ENCODE measurements at regions not wholly inside any gene's neighbourhood (a gene's known extent, or its start where the extent isn't known, plus 50 kb on each side); places are given as distances from the start of the nearest gene placed in this dataset.
"Not testable (repeated sequence)": the region's sequence is repeated elsewhere in the genome, so short reads cannot be mapped to it uniquely, and the experiment has no call there.

DNA sequence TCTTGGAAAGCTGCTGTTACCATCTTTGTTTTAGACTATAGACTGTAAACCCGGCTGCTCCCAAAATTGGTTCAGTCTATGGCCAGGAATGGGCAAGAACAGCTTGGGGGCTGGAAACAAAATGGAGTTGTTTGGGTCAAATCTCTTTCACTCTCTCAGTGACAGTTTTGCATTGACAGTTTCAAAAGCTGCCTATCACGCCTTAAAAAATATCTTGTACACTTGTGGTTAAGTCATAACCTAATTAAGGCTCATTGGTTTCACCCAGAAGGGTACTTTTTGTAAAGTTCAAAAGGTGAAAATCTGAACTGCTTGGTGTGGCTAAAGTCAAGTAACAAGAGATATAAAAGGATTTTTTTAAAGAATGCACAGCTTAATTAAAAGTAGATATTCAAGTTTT lies 76.1 kb upstream of the PRL start:
- no peak overlapping the region for H3K4me3 ChIP-seq (ENCODE audit: low read depth, low read length)
- no peak for DNase-seq (ENCODE audit: low read depth)
- TF ChIP-seq, protein P1, sequence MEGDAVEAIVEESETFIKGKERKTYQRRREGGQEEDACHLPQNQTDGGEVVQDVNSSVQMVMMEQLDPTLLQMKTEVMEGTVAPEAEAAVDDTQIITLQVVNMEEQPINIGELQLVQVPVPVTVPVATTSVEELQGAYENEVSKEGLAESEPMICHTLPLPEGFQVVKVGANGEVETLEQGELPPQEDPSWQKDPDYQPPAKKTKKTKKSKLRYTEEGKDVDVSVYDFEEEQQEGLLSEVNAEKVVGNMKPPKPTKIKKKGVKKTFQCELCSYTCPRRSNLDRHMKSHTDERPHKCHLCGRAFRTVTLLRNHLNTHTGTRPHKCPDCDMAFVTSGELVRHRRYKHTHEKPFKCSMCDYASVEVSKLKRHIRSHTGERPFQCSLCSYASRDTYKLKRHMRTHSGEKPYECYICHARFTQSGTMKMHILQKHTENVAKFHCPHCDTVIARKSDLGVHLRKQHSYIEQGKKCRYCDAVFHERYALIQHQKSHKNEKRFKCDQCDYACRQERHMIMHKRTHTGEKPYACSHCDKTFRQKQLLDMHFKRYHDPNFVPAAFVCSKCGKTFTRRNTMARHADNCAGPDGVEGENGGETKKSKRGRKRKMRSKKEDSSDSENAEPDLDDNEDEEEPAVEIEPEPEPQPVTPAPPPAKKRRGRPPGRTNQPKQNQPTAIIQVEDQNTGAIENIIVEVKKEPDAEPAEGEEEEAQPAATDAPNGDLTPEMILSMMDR (conservative IDR thresholded peaks at IDR 0.05; ENCODE audit: low read depth, low read length): no peak

DNA sequence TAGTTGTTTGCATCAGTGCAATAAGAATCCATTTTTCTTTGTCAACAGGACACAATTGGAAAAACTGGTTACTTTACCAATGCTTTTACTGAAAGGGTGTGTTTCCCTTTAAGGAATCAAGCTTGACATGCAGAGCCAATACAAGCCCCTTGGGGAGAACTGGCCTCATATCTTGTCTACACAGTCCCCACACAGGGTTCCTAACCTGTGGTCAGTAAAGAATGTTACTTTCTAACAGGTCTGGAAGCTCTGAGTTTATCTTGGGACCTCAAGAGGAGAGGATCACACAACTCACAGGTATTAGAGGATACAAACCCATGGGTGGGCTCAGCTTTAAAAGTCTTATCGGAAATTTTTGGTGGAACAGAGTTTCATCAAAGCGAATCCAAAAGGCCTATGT lies 78.1 kb upstream of the PRL start:
- not testable (repeated sequence) for H3K4me3 ChIP-seq (ENCODE audit: low read depth, low read length); DNase-seq (ENCODE audit: low read depth)

DNA sequence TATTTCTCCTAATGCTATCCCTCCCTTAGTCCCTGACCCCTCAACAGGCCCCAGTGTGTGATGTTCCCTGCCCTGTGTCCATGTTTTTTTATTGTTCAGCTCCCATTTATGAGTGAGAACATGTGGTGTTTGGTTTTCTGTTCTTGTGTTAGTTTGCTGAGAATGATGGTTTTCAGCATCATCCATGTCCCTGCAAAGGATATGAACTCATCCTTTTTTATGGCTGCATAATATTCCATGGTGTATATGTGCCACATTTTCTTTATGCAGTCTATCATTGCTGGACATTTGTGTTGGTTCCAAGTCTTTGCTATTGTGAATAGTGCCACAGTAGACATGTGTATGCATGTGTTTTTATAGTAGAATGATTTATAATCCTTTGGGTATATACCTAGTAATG lies 79.5 kb upstream of the PRL start:
- H3K4me3 ChIP-seq (ENCODE audit: low read depth, low read length); DNase-seq (ENCODE audit: low read depth): not testable (repeated sequence)

DNA sequence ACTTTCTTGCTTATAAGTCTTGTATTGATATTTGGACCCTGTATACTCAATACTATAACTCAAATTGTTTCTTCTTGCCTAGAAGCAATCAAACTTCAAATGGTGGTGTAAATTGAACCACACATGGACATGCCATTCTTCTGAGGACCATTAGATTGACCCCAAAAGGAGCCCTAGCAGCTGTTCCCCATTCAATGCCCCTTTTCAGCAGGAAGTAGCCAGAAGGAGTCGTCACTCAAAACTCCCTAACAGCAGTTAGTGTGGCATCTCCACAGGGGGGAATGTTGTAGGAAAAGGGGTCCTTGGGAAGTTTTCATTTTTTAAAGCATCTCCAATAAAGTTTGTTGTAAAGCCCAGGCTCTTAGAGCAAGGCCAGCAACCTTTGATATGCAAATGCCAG lies 81.7 kb upstream of the PRL start:
- DNase-seq (ENCODE audit: low read depth); H3K4me3 ChIP-seq (ENCODE audit: low read depth, low read length): not testable (repeated sequence)

DNA sequence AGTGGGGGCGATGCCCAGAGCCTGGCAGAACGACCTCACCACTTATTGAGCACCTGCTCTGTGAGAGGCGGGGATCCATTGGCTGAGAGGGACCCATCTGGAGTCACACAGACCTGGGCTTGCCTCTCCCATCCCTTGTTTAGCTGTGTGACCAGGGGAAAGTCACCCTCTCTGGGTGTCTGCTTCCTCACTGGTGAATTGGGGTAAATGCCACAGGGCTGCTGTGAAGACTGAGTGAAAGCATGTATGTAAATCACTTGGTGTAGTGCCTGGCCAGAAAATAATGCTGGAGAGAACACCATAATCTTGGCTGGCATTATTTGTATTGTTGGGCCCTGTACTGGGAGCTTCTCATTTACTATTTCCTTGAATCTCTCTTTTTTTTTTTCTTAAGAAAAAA lies 83.4 kb upstream of the PRL start:
- DNase-seq (ENCODE audit: low read depth): no peak
- TF ChIP-seq, protein P1 (conservative IDR thresholded peaks at IDR 0.05; ENCODE audit: low read depth, low read length): no peak
- H3K4me3 ChIP-seq (ENCODE audit: low read depth, low read length): no peak overlapping the region

DNA sequence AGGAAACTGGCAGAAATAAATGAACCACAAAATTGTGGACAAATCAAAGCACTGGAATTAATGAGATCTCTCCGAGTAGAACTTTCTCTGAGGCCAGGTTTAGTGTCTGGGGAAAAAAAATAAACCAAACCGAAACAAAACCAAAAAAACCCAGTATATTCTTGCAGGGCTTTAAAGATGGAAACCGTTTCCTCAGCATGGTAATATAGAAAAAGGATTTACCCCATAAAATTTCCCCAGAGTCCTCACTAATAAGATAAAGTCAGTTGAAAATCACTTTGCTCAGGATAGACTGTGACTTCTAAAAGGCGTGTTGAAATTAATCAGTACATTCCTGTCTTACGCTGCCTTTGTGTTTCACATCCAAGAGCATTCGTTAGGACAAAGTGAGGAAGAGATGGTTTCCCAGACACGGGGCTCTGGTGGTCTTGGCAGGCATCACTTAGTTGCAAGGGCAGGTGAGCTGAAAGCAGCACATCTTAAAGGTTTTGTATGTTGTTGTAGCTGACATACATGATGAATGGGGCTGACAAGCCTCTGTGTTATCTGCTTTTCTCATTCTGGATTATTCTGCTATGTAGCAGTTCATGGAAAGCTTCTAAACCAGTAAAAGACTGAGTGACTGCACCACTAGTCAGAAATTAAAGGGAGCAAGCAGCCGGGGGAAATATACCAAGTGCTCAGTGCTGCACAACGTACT lies 85.2 kb upstream of the PRL start:
- no peak overlapping the region for H3K4me3 ChIP-seq (ENCODE audit: low read depth, low read length)
- TF ChIP-seq, protein P1 (conservative IDR thresholded peaks at IDR 0.05; ENCODE audit: low read depth, low read length): no peak
- DNase-seq (ENCODE audit: low read depth): no peak

DNA sequence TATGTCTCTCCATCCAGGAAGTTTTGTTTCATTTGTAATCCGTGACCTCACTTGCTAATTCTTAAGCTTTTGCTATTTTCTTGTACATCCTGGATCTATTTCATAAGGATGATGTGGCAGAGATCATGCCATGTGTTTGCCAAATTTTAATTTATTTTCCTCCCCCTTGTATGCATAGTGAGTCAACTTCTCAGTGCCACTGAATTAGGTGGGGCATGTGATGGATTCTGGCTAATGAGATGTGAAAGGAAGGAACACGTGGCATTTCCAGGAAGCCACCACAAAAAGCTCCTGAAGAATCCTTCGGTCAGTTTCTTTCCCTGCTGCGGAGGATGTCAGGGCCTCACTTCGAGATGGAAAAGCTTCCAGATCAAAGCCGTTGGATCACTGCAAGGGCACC lies 86.2 kb upstream of the PRL start:
- no peak for DNase-seq (ENCODE audit: low read depth)
- H3K4me3 ChIP-seq (ENCODE audit: low read depth, low read length): no peak overlapping the region
- TF ChIP-seq, protein P1 (conservative IDR thresholded peaks at IDR 0.05; ENCODE audit: low read depth, low read length): no peak

DNA sequence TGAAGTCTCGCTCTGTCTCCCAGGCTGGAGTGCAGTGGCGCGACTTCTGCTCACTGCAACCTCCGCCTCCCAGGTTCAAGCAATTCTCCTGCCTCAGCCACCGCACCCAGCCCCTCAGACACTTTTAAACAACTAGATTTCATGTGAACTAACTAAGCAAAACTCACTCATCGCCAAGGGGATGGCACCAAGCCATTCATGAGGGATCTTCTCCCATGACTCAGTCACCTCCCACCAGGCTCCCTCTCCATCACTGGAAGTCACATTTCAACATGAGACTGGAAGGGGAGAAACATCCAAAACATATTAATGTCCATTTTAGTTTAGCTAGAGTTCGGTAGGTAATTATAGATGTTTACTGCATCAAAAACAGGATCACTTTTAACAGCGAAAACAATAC lies 95.9 kb upstream of the PRL start:
- DNase-seq (ENCODE audit: low read depth): peak; percentile 44
- no peak overlapping the region for H3K4me3 ChIP-seq (ENCODE audit: low read depth, low read length)
- TF ChIP-seq, protein P1 (conservative IDR thresholded peaks at IDR 0.05; ENCODE audit: low read depth, low read length): no peak

DNA sequence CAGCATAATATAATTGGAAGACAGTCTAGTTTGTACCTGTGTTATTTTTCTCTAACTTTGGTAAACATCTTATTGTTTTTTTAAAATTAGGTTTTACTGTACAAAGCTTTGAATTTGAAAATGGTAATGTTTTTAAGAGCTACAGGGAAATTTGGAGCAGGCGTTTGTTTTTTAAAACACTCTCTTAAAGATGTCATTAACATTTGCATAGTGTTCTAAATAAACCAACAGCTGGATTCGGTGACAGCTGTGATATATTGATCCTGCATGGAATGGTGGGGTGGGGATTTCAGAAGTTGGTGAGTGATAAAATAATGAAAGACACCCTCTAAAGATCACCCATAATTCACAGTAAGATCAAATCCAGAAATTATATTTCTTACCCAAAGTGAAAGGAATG lies 97.9 kb upstream of the PRL start:
- TF ChIP-seq, protein P1 (conservative IDR thresholded peaks at IDR 0.05; ENCODE audit: low read depth, low read length): no peak
- no peak for DNase-seq (ENCODE audit: low read depth)
- H3K4me3 ChIP-seq (ENCODE audit: low read depth, low read length): no peak overlapping the region
